ENCODE measurements at regions not wholly inside any gene's neighbourhood (a gene's known extent, or its start where the extent isn't known, plus 50 kb on each side); places are given as distances from the start of the nearest gene placed in this dataset.

DNA sequence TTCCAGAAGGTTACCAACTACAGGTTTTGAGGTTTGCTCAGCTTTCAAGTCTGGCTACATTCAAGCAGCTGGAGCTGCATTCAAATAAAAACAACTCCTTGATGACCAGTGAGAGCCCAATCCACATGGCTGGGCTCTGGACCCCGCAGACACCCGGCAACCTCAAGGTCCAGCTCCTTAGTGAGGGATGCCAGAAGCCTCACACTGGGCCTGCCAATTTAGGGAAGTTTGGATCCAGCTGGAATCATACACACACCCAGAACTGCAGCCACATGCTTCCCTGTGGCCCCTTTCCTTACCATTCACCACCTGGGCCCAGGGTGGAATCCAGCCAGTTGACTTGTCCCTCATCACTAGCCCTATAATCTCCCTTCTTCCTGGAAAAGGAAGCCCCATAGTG is 123.7 kb downstream of the UBE2U start:
- Histone ChIP-seq H2AFZ (ENCODE audit: low read depth, low read length, poor library complexity, severe bottlenecking) (no peak overlapping the region), H3K4me1 (ENCODE audit: control insufficient read depth in 1 of 2, insufficient read depth in 2 of 2, low read length in 2 of 2) (no peaks in the 10 kb centered on the region), H3K27ac (ENCODE audit: low read depth, low read length) (no peak overlapping the region), H3K4me3 (replicated peaks in 1 of 2; ENCODE audit: low read depth in 1 of 2, low read length in 2 of 2) (no peak overlapping the region), H3K79me2 (ENCODE audit: insufficient read depth, low read length) (no peaks in the 10 kb centered on the region), H3K36me3 (ENCODE audit: control insufficient read depth in 1 of 2, insufficient read depth in 2 of 2, low read length in 2 of 2) (no peaks in the 10 kb centered on the region), H3K4me2 (ENCODE audit: low read length) (no peak overlapping the region), H3K9me3 (ENCODE audit: control insufficient read depth in 1 of 2, insufficient read depth in 1 of 2, low read depth in 1 of 2, low read length in 2 of 2) (no peaks in the 10 kb centered on the region), H4K20me1 (ENCODE audit: insufficient read depth) (no peaks in the 10 kb centered on the region), H3K9ac (ENCODE audit: low read length) (no peak overlapping the region), H3K27me3 (ENCODE audit: insufficient read depth, low read length) (no peaks in the 10 kb centered on the region), H3K9me2 (ENCODE audit: insufficient read depth) (no peaks in the 10 kb centered on the region)
- ATAC-seq (no peak), DNase-seq (ENCODE audit: low read depth, low spot score) (no peak)
- RAD21 ChIA-PET (ENCODE audit: low non-redundant PET in 1 of 2, low total read pairs in 2 of 2, uncharacterized antibody in 2 of 2, unreplicated experiment in 2 of 2) = no interaction called here
- intact Hi-C loops (cut with micrococcal nuclease) = no loop called here
- TF ChIP-seq RAD21 (IDR thresholded peaks at IDR 0.05; ENCODE audit: low read depth) (no peak), EGR1 (IDR thresholded peaks at IDR 0.05; ENCODE audit: low read depth) (no peak), YY1 (IDR thresholded peaks at IDR 0.05; ENCODE audit: extremely low read depth, insufficient replicate concordance, low read depth, low read length) (no peak), POLR2A (IDR thresholded peaks at IDR 0.05; ENCODE audit: borderline replicate concordance, extremely low read depth, insufficient read depth, insufficient read length) (no peak), EZH2 (IDR thresholded peaks at IDR 0.05) (no peak)
- TF ChIP-seq, protein P1, sequence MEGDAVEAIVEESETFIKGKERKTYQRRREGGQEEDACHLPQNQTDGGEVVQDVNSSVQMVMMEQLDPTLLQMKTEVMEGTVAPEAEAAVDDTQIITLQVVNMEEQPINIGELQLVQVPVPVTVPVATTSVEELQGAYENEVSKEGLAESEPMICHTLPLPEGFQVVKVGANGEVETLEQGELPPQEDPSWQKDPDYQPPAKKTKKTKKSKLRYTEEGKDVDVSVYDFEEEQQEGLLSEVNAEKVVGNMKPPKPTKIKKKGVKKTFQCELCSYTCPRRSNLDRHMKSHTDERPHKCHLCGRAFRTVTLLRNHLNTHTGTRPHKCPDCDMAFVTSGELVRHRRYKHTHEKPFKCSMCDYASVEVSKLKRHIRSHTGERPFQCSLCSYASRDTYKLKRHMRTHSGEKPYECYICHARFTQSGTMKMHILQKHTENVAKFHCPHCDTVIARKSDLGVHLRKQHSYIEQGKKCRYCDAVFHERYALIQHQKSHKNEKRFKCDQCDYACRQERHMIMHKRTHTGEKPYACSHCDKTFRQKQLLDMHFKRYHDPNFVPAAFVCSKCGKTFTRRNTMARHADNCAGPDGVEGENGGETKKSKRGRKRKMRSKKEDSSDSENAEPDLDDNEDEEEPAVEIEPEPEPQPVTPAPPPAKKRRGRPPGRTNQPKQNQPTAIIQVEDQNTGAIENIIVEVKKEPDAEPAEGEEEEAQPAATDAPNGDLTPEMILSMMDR (IDR thresholded peaks at IDR 0.05 in 2 of 3, conservative IDR thresholded peaks at IDR 0.05 in 1 of 3; ENCODE audit: borderline replicate concordance in 1 of 3, insufficient read depth in 1 of 3, low read depth in 2 of 3, low read length in 2 of 3) = no peak
- POLR2A ChIA-PET = no interaction called here
- CTCF ChIA-PET = no interaction called here
- BruUV-seq (replicated peaks) = no TSS peak

GRCh38 chr1:64328193-64328592 is 124.8 kb downstream of the UBE2U start:
- H3K9me3 ChIP-seq (ENCODE audit: control insufficient read depth in 1 of 2, insufficient read depth in 1 of 2, low read depth in 1 of 2, low read length in 2 of 2) = no peaks in the 10 kb centered on the region
- H3K4me1 ChIP-seq (ENCODE audit: control insufficient read depth in 1 of 2, insufficient read depth in 2 of 2, low read length in 2 of 2) = no peaks in the 10 kb centered on the region
- H3K36me3 ChIP-seq (ENCODE audit: control insufficient read depth in 1 of 2, insufficient read depth in 2 of 2, low read length in 2 of 2) = no peaks in the 10 kb centered on the region
- no peak overlapping the region for H3K4me3 ChIP-seq (replicated peaks in 1 of 2; ENCODE audit: low read depth in 1 of 2, low read length in 2 of 2)
- no peak overlapping the region for H2AFZ ChIP-seq (ENCODE audit: low read depth, low read length, poor library complexity, severe bottlenecking)
- no peaks in the 10 kb centered on the region for H3K79me2 ChIP-seq (ENCODE audit: insufficient read depth, low read length)
- no peak overlapping the region for H3K27ac ChIP-seq (ENCODE audit: low read depth, low read length)
- H3K9me2 ChIP-seq (ENCODE audit: insufficient read depth) = no peaks in the 10 kb centered on the region
- CTCF ChIA-PET = no interaction called here
- no peaks in the 10 kb centered on the region for H3K27me3 ChIP-seq (ENCODE audit: insufficient read depth, low read length)
- H4K20me1 ChIP-seq (ENCODE audit: insufficient read depth) = no peaks in the 10 kb centered on the region
- no peak for DNase-seq (ENCODE audit: low read depth, low spot score)
- no peak for ATAC-seq
- BruUV-seq (replicated peaks) = no TSS peak
- no peak overlapping the region for H3K4me2 ChIP-seq (ENCODE audit: low read length)
- intact Hi-C loops (cut with micrococcal nuclease) = no loop called here
- RAD21 ChIA-PET (ENCODE audit: low non-redundant PET in 1 of 2, low total read pairs in 2 of 2, uncharacterized antibody in 2 of 2, unreplicated experiment in 2 of 2) = no interaction called here
- H3K9ac ChIP-seq (ENCODE audit: low read length) = no peak overlapping the region
- POLR2A ChIA-PET = no interaction called here
- no peak for TF ChIP-seq REST (IDR thresholded peaks at IDR 0.05; ENCODE audit: low read depth)
- TF ChIP-seq CEBPB (IDR thresholded peaks at IDR 0.05; ENCODE audit: low read depth) = no peak
- TF ChIP-seq POLR2A (IDR thresholded peaks at IDR 0.05; ENCODE audit: borderline replicate concordance, extremely low read depth, insufficient read depth, insufficient read length) = no peak
- no peak for TF ChIP-seq ZNF274 (IDR thresholded peaks at IDR 0.05; ENCODE audit: low read depth, low read length)
- no peak for TF ChIP-seq EZH2phosphoT487 (IDR thresholded peaks at IDR 0.05; ENCODE audit: borderline replicate concordance)
- TF ChIP-seq, protein P1 (IDR thresholded peaks at IDR 0.05 in 2 of 3, conservative IDR thresholded peaks at IDR 0.05 in 1 of 3; ENCODE audit: borderline replicate concordance in 1 of 3, insufficient read depth in 1 of 3, low read depth in 2 of 3, low read length in 2 of 3) = no peak
- no peak for TF ChIP-seq ATF3 (IDR thresholded peaks at IDR 0.05)
- TF ChIP-seq ELF1 (IDR thresholded peaks at IDR 0.05; ENCODE audit: borderline replicate concordance, low read depth) = no peak
